NB4 (cell line): ENCODE measurements at regions not wholly inside any gene's neighbourhood (a gene's known extent, or its start where the extent isn't known, plus 50 kb on each side); places are given as distances from the start of the nearest gene placed in this dataset.

Experiments used
- DNase-seq: peaks from one replicate; pipeline ENCODE4 v3.0.0; 2010; ENCODE audit warnings: low read depth
- H3K4me3 ChIP-seq: one replicate; pipeline ENCODE4 v1.5.1; 2011; ENCODE audit warnings: mild to moderate bottlenecking, low read depth, low read length, moderate library complexity
- MYC ChIP-seq: IDR thresholded peaks from 2 replicates; pipeline ENCODE4 v1.6.1; 2011; ENCODE audit warnings: low read depth, low read length
- POLR2A ChIP-seq: IDR thresholded peaks from 2 replicates; pipeline ENCODE4 v1.6.1; 2011; ENCODE audit warnings: mild to moderate bottlenecking; ENCODE audit not compliant: insufficient read length; ENCODE audit errors: extremely low read depth
- TF ChIP-seq, protein P1 (sequence below): IDR thresholded peaks from 2 replicates; pipeline ENCODE4 v1.6.1; 2011; ENCODE audit warnings: low read depth, low read length
- TF ChIP-seq, protein P2 (sequence below): IDR thresholded peaks from one replicate; pipeline ENCODE4 v1.5.1; 2012; ENCODE audit warnings: low read depth, low read length

- no peak overlapping the region for H3K4me3 ChIP-seq
- TF ChIP-seq, protein P1, sequence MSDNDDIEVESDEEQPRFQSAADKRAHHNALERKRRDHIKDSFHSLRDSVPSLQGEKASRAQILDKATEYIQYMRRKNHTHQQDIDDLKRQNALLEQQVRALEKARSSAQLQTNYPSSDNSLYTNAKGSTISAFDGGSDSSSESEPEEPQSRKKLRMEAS: no peak
- TF ChIP-seq POLR2A: no peak
- TF ChIP-seq, protein P2, sequence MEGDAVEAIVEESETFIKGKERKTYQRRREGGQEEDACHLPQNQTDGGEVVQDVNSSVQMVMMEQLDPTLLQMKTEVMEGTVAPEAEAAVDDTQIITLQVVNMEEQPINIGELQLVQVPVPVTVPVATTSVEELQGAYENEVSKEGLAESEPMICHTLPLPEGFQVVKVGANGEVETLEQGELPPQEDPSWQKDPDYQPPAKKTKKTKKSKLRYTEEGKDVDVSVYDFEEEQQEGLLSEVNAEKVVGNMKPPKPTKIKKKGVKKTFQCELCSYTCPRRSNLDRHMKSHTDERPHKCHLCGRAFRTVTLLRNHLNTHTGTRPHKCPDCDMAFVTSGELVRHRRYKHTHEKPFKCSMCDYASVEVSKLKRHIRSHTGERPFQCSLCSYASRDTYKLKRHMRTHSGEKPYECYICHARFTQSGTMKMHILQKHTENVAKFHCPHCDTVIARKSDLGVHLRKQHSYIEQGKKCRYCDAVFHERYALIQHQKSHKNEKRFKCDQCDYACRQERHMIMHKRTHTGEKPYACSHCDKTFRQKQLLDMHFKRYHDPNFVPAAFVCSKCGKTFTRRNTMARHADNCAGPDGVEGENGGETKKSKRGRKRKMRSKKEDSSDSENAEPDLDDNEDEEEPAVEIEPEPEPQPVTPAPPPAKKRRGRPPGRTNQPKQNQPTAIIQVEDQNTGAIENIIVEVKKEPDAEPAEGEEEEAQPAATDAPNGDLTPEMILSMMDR: no peak
- no peak for DNase-seq
Observed at GRCh38 chr2:239566162-239566994, 165.6 kb upstream of the HDAC4 start.

- DNase-seq: no peak
- H3K4me3 ChIP-seq: no peak overlapping the region
- TF ChIP-seq, protein P2: no peak
- no peak for TF ChIP-seq POLR2A
- no peak for TF ChIP-seq MYC
- TF ChIP-seq, protein P1: no peak
Observed at GRCh38 chr2:239564587-239564986, 163.8 kb upstream of the HDAC4 start.

DNA sequence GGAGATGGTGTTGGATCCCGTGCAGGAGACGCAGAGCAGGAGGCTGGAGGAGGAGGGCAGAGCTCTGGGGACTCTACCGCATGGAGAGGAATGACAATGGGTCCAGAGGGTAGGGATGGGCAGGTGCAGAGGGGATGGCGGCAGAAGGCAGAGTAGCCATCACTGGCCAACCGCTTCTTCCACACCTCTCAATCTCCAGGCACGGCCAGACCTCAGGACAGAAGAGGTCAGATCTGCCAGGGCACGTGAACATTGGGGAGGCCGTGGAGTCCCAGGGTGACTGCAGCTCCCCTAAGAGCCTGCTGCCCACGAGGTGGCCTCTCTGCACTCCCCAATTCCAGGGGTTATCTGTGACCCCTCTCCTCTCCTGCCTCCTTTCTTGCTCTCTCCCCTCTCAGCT is 162.7 kb upstream of the HDAC4 start:
- H3K4me3 ChIP-seq: no peak overlapping the region

GRCh38 chr2:239561446-239562001 is 160.7 kb upstream of the HDAC4 start:
- H3K4me3 ChIP-seq: no peak overlapping the region
- TF ChIP-seq, protein P1: no peak
- TF ChIP-seq POLR2A (no peak), MYC (no peak)
- TF ChIP-seq, protein P2: no peak
- no peak for DNase-seq

More for the DNA sequence above, 162.7 kb upstream of the HDAC4 start:
- TF ChIP-seq, protein P1: no peak
- TF ChIP-seq, protein P2: no peak
- TF ChIP-seq POLR2A (no peak), MYC (no peak)
- no peak for DNase-seq

- DNase-seq: no peak
- TF ChIP-seq, protein P2: no peak
Observed at GRCh38 chr2:239559417-239560261, 158.8 kb upstream of the HDAC4 start.

More at GRCh38 chr2:239559417-239560261, 158.8 kb upstream of the HDAC4 start:
- no peak overlapping the region for H3K4me3 ChIP-seq
